SK-N-SH treated with all-trans-retinoic acid at 6 μM for 48 hours (cell line): ENCODE measurements at regions not wholly inside any gene's neighbourhood (a gene's known extent, or its start where the extent isn't known, plus 50 kb on each side); places are given as distances from the start of the nearest gene placed in this dataset.

Experiments
- ARNTL ChIP-seq: fragments of 450-650 bp; formaldehyde crosslinking; IDR thresholded peaks from 2 replicates; pipeline ENCODE4 v1.5.0; 2020; ENCODE audit warnings: low read depth, mild to moderate bottlenecking, moderate library complexity, borderline replicate concordance
- ISL1 ChIP-seq: fragments of 250-450 bp; sonication (Bioruptor Pico); IDR thresholded peaks from 2 replicates; pipeline ENCODE4 v2.1.2; 2022; ENCODE audit warnings: mild to moderate bottlenecking, moderate library complexity
- TOX ChIP-seq: fragments of 250-450 bp; sonication (Bioruptor Pico); IDR thresholded peaks from 2 replicates; pipeline ENCODE4 v1.8.0; 2021; ENCODE audit warnings: mild to moderate bottlenecking, moderate library complexity, borderline replicate concordance
- ZNF565 ChIP-seq: fragments of 450-650 bp; formaldehyde crosslinking; conservative IDR thresholded peaks from 2 replicates; pipeline ENCODE4 v1.5.0; 2020; ENCODE audit warnings: low read depth, mild to moderate bottlenecking, moderate library complexity
- ZNF70 ChIP-seq: fragments of 450-650 bp; formaldehyde crosslinking; IDR thresholded peaks from 2 replicates; pipeline ENCODE4 v1.5.0; 2020; ENCODE audit warnings: mild to moderate bottlenecking, moderate library complexity
- TF ChIP-seq, protein P1 (sequence below): fragments of 250-450 bp; sonication (Bioruptor Pico); IDR thresholded peaks from 2 replicates; pipeline ENCODE4 v1.8.0; 2020; ENCODE audit warnings: mild to moderate bottlenecking, moderate library complexity, borderline replicate concordance
- TF ChIP-seq, protein P2 (sequence below): fragments of 250-450 bp; sonication (Bioruptor Pico); IDR thresholded peaks from 2 replicates; pipeline ENCODE4 v1.5.1; 2020; ENCODE audit warnings: low read depth, mild to moderate bottlenecking, moderate library complexity
- TF ChIP-seq, protein P3 (sequence below): fragments of 250-450 bp; sonication (Bioruptor Pico); IDR thresholded peaks from 2 replicates; pipeline ENCODE4 v1.5.0; 2020; ENCODE audit warnings: mild to moderate bottlenecking, moderate library complexity

GRCh38 chr9:660227-660626, 181.3 kb upstream of the DMRT1 start:
- TF ChIP-seq ISL1 (CRISPR knock-in tag) = no peak
- TF ChIP-seq ZNF70 (CRISPR knock-in tag) = no peak
- TF ChIP-seq, protein P1, sequence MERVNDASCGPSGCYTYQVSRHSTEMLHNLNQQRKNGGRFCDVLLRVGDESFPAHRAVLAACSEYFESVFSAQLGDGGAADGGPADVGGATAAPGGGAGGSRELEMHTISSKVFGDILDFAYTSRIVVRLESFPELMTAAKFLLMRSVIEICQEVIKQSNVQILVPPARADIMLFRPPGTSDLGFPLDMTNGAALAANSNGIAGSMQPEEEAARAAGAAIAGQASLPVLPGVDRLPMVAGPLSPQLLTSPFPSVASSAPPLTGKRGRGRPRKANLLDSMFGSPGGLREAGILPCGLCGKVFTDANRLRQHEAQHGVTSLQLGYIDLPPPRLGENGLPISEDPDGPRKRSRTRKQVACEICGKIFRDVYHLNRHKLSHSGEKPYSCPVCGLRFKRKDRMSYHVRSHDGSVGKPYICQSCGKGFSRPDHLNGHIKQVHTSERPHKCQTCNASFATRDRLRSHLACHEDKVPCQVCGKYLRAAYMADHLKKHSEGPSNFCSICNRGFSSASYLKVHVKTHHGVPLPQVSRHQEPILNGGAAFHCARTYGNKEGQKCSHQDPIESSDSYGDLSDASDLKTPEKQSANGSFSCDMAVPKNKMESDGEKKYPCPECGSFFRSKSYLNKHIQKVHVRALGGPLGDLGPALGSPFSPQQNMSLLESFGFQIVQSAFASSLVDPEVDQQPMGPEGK = no peak
- TF ChIP-seq TOX (CRISPR knock-in tag) = no peak
- TF ChIP-seq ZNF565 = no peak
- no peak for TF ChIP-seq ARNTL (CRISPR knock-in tag)
- TF ChIP-seq, protein P2, sequence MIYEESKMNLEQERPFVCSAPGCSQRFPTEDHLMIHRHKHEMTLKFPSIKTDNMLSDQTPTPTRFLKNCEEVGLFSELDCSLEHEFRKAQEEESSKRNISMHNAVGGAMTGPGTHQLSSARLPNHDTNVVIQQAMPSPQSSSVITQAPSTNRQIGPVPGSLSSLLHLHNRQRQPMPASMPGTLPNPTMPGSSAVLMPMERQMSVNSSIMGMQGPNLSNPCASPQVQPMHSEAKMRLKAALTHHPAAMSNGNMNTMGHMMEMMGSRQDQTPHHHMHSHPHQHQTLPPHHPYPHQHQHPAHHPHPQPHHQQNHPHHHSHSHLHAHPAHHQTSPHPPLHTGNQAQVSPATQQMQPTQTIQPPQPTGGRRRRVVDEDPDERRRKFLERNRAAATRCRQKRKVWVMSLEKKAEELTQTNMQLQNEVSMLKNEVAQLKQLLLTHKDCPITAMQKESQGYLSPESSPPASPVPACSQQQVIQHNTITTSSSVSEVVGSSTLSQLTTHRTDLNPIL (CRISPR knock-in tag) = no peak
- TF ChIP-seq, protein P3, sequence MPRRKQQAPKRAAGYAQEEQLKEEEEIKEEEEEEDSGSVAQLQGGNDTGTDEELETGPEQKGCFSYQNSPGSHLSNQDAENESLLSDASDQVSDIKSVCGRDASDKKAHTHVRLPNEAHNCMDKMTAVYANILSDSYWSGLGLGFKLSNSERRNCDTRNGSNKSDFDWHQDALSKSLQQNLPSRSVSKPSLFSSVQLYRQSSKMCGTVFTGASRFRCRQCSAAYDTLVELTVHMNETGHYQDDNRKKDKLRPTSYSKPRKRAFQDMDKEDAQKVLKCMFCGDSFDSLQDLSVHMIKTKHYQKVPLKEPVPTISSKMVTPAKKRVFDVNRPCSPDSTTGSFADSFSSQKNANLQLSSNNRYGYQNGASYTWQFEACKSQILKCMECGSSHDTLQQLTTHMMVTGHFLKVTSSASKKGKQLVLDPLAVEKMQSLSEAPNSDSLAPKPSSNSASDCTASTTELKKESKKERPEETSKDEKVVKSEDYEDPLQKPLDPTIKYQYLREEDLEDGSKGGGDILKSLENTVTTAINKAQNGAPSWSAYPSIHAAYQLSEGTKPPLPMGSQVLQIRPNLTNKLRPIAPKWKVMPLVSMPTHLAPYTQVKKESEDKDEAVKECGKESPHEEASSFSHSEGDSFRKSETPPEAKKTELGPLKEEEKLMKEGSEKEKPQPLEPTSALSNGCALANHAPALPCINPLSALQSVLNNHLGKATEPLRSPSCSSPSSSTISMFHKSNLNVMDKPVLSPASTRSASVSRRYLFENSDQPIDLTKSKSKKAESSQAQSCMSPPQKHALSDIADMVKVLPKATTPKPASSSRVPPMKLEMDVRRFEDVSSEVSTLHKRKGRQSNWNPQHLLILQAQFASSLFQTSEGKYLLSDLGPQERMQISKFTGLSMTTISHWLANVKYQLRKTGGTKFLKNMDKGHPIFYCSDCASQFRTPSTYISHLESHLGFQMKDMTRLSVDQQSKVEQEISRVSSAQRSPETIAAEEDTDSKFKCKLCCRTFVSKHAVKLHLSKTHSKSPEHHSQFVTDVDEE = no peak
